DND-41 (cell line): ENCODE measurements at regions not wholly inside any gene's neighbourhood (a gene's known extent, or its start where the extent isn't known, plus 50 kb on each side); places are given as distances from the start of the nearest gene placed in this dataset.

ENCODE experiments used
- ATAC-seq: fragments of 200-7000 bp; cut with Tn5 transposase; 3 replicates; pipeline ENCODE4 v1.9.1; 2021; ENCODE audit warnings: low read depth; ENCODE audit not compliant: insufficient read depth
- DNase-seq: peaks from one replicate; pipeline ENCODE4 v3.0.0-alpha.2; 2020
- H2AFZ ChIP-seq: 2 replicates; pipeline ENCODE4 v1.6.0; 2012; ENCODE audit warnings: low read depth, low read length
- H3K27ac ChIP-seq: 2 replicates; pipeline ENCODE4 v1.5.1; 2012; ENCODE audit warnings: low read length, inconsistent platforms
- H3K27me3 ChIP-seq: fragments of 200-600 bp; sonication (generic); 2 replicates; pipeline ENCODE4 v1.6.0; 2012; ENCODE audit warnings: low read length, mild to moderate bottlenecking, inconsistent platforms; ENCODE audit not compliant: insufficient read depth, poor library complexity
- H3K36me3 ChIP-seq: 2 replicates; pipeline ENCODE4 v1.5.1; 2012; ENCODE audit warnings: low read length, inconsistent platforms; ENCODE audit not compliant: insufficient read depth
- H3K4me1 ChIP-seq: 2 replicates; pipeline ENCODE4 v1.5.1; 2012; ENCODE audit warnings: mild to moderate bottlenecking, low read length; ENCODE audit not compliant: insufficient read depth
- H3K4me2 ChIP-seq: 2 replicates; pipeline ENCODE4 v1.6.0; 2012; ENCODE audit warnings: mild to moderate bottlenecking, moderate library complexity, low read length, inconsistent platforms; ENCODE audit not compliant: insufficient read depth
- H3K4me3 ChIP-seq, 2 experiments: fragments of 200-600 bp in 1 of 2; shearing (Covaris generic) in 1 of 2; 2 replicates each; pipeline ENCODE4 v1.5.1; 2012 to 2016; ENCODE audit warnings: inconsistent platforms in 2 of 2, low read length in 2 of 2, mild to moderate bottlenecking in 2 of 2, low read depth in 1 of 2, moderate library complexity in 1 of 2
- H3K79me2 ChIP-seq: 2 replicates; pipeline ENCODE4 v1.6.0; 2012; ENCODE audit warnings: low read length, inconsistent platforms; ENCODE audit not compliant: insufficient read depth
- H3K9ac ChIP-seq: 2 replicates; pipeline ENCODE4 v1.6.0; 2012; ENCODE audit warnings: low read depth, mild to moderate bottlenecking, inconsistent platforms, low read length, moderate library complexity
- H3K9me3 ChIP-seq: 2 replicates; pipeline ENCODE4 v1.5.1; 2012; ENCODE audit warnings: low read length, moderate library complexity, mild to moderate bottlenecking, inconsistent platforms; ENCODE audit not compliant: insufficient read depth, severe bottlenecking
- H4K20me1 ChIP-seq: 2 replicates; pipeline ENCODE4 v1.6.0; 2012; ENCODE audit warnings: low read length; ENCODE audit not compliant: insufficient read depth
- CTCF ChIP-seq: IDR thresholded peaks from 2 replicates; pipeline ENCODE4 v1.5.1; 2012; ENCODE audit warnings: borderline replicate concordance, low read length, moderate library complexity, mild to moderate bottlenecking; ENCODE audit not compliant: poor library complexity, severe bottlenecking; ENCODE audit errors: extremely low read depth
- EZH2 ChIP-seq: IDR thresholded peaks from 3 replicates; pipeline ENCODE4 v1.6.1; 2012; ENCODE audit warnings: borderline replicate concordance, low read depth, mild to moderate bottlenecking, moderate library complexity, low read length, inconsistent platforms; ENCODE audit not compliant: severe bottlenecking

DNA sequence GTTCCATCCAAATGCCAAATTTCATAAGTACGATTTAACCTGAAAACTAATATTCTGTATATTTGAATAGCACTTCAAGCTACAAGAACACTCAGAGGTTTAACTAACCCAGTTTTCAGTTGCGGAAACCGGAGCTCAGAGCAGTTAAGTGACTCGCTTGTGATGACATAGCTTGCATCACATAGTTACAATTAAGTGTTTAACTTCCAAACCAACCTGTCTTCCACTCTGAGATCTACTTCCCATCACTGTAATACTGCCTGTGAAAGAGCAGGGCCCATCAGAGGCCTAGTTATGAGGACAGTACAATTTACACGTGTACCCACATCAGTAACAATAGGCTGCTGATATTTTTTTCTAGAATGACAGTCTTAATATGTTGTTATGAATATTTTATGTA lies 120.3 kb downstream of the MAD2L1 start:
- Histone ChIP-seq H3K4me3 (no peak overlapping the region), H4K20me1 (no peaks in the 10 kb centered on the region), H3K4me1 (no peaks in the 10 kb centered on the region), H3K4me2 (no peak overlapping the region), H3K9me3 (no peaks in the 10 kb centered on the region), H3K36me3 (no peaks in the 10 kb centered on the region), H3K79me2 (no peaks in the 10 kb centered on the region), H3K9ac (no peak overlapping the region), H3K27me3 (no peaks in the 10 kb centered on the region), H2AFZ (no peak overlapping the region), H3K27ac (no peak overlapping the region)
- ATAC-seq (no peak), DNase-seq (no peak)
- TF ChIP-seq CTCF, result no peak
- TF ChIP-seq EZH2, result no peak

DNA sequence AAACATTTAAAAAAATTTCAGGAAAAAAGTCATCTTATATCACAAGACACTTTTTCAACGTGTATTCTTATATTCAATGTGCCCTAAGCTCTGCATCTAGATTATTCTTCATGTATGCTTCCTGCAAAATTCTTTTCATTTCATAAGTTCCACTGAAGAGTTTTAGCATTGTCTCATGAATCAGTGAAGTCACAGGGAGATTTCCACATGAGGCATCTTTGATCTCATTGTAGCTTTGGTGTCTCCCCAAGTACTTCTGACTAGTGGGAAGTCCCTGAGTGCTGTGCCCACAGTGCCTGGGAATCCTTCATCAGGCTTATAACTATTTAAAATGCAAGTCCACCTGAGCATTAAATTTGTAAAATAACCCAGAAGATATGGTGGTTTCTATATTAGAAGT lies 123.8 kb downstream of the MAD2L1 start:
- DNase-seq (no peak), ATAC-seq (no peak)
- Histone ChIP-seq H2AFZ (no peak overlapping the region), H3K27ac (no peak overlapping the region), H3K9ac (no peak overlapping the region), H3K79me2 (no peaks in the 10 kb centered on the region), H3K27me3 (no peaks in the 10 kb centered on the region), H3K4me3 (no peak overlapping the region), H3K36me3 (no peaks in the 10 kb centered on the region), H3K4me2 (no peak overlapping the region), H3K4me1 (no peaks in the 10 kb centered on the region), H3K9me3 (no peaks in the 10 kb centered on the region), H4K20me1 (no peaks in the 10 kb centered on the region)
- TF ChIP-seq CTCF (no peak), EZH2 (no peak)

GRCh38 chr4:119940557-119940956 lies 126.1 kb downstream of the MAD2L1 start:
- Histone ChIP-seq H3K36me3 (no peaks in the 10 kb centered on the region), H3K4me1 (no peaks in the 10 kb centered on the region)

More at GRCh38 chr4:119940557-119940956, 126.1 kb downstream of the MAD2L1 start:
- no peak overlapping the region for H3K4me3 ChIP-seq
- H3K27me3 ChIP-seq, result no peaks in the 10 kb centered on the region
- no peaks in the 10 kb centered on the region for H3K9me3 ChIP-seq
- no peak overlapping the region for H3K9ac ChIP-seq
- H2AFZ ChIP-seq, result no peak overlapping the region
- no peaks in the 10 kb centered on the region for H3K79me2 ChIP-seq
- no peak for DNase-seq
- H4K20me1 ChIP-seq, result no peaks in the 10 kb centered on the region
- no peak overlapping the region for H3K27ac ChIP-seq
- TF ChIP-seq CTCF (no peak), EZH2 (no peak)
- H3K4me2 ChIP-seq, result no peak overlapping the region
- ATAC-seq, result no peak
